A549 (cell line): ENCODE measurements at regions not wholly inside any gene's neighbourhood (a gene's known extent, or its start where the extent isn't known, plus 50 kb on each side); places are given as distances from the start of the nearest gene placed in this dataset.

Experiments
- ATAC-seq, 2 experiments: fragments of 200-7000 bp in 1 of 2; fragments of >200 bp in 1 of 2; cut with Nextera tagmentation in 1 of 2; cut with Tn5 transposase in 1 of 2; 3 replicates each; pipeline versions ENCODE4 v1.8.0 to v1.9.1; 2018 to 2020; ENCODE audit warnings: mild to moderate bottlenecking in 1 of 2, moderate library complexity in 1 of 2
- CTCF ChIA-PET: fragments of 300-600 bp; sonication (Branson Sonifier 250); formaldehyde crosslinking; extraction: SDS; loops from one replicate; lab custom pipeline; 2021; ENCODE audit warnings: antibody characterized with exemption, inconsistent platforms; lab: Yijun Ruan, JAX
- POLR2A ChIA-PET: fragments of 350-600 bp; formaldehyde crosslinking; extraction: SDS; loops from one replicate; lab custom pipeline; 2021; ENCODE audit warnings: antibody characterized with exemption, inconsistent platforms; lab: Yijun Ruan, JAX
- DNase-seq, 2 experiments: peaks; one replicate each; pipeline versions ENCODE4 v3.0.0 to v3.0.0-alpha.2; 2011 to 2016; ENCODE audit warnings: low read depth in 1 of 2, low spot score in 1 of 2
- FAIRE-seq: peaks from 2 replicates; lab custom pipeline; 2011; peaks lifted over from hg19 to GRCh38; lab: Jason Lieb, UNC
- H3K27ac ChIP-seq, 2 experiments: fragments of >200 bp; sonication (Bioruptor Twin); formaldehyde crosslinking; 3 replicates each; pipeline ENCODE4 v1.5.1; 2016 to 2017
- H3K4me1 ChIP-seq: fragments of >200 bp; sonication (Bioruptor Twin); formaldehyde crosslinking; 3 replicates; pipeline ENCODE4 v1.6.1; 2016
- H3K4me2 ChIP-seq: fragments of >200 bp; sonication (Bioruptor Twin); formaldehyde crosslinking; 3 replicates; pipeline ENCODE4 v1.6.1; 2016
- H3K4me3 ChIP-seq: fragments of >200 bp; sonication (Bioruptor Twin); formaldehyde crosslinking; 3 replicates; pipeline ENCODE4 v1.5.1; 2016
- H3K9me3 ChIP-seq: fragments of >200 bp; sonication (Bioruptor Twin); formaldehyde crosslinking; 3 replicates; pipeline ENCODE4 v1.6.1; 2016
- ATOH8 ChIP-seq: fragments of 250-450 bp; sonication (Bioruptor Pico); IDR thresholded peaks from 2 replicates; pipeline ENCODE4 v1.5.0; 2020; ENCODE audit warnings: low read depth, mild to moderate bottlenecking, moderate library complexity
- CBX8 ChIP-seq: fragments of 200-600 bp; sonication (generic); IDR thresholded peaks from 2 replicates; pipeline ENCODE4 v1.6.1; 2016
- EHMT2 ChIP-seq: fragments of 200-600 bp; sonication (generic); IDR thresholded peaks from 2 replicates; pipeline ENCODE4 v1.6.1; 2016; ENCODE audit warnings: antibody characterized with exemption, low read depth, mild to moderate bottlenecking, moderate library complexity
- EP300 ChIP-seq, 2 experiments: fragments of >200 bp; sonication (Bioruptor Twin); formaldehyde crosslinking; IDR thresholded peaks; 2 replicates in 1 of 2; 3 replicates in 1 of 2; pipeline ENCODE4 v1.6.1; 2016 to 2017
- ESRRA ChIP-seq: fragments of 150-350 bp; IDR thresholded peaks from 2 replicates; pipeline ENCODE4 v1.6.1; 2014; ENCODE audit warnings: mild to moderate bottlenecking, low read length, borderline replicate concordance
- HEYL ChIP-seq: fragments of 250-450 bp; sonication (Bioruptor Pico); IDR thresholded peaks from 2 replicates; pipeline ENCODE4 v1.8.0; 2021; ENCODE audit warnings: mild to moderate bottlenecking, moderate library complexity
- HMGXB4 ChIP-seq: fragments of 250-450 bp; sonication (Bioruptor Pico); IDR thresholded peaks from 2 replicates; pipeline ENCODE4 v1.5.0; 2021; ENCODE audit warnings: mild to moderate bottlenecking, moderate library complexity, borderline replicate concordance
- HOXA7 ChIP-seq: fragments of 250-450 bp; sonication (Bioruptor Pico); IDR thresholded peaks from 2 replicates; pipeline ENCODE4 v1.5.0; 2020; ENCODE audit warnings: mild to moderate bottlenecking, moderate library complexity
- HOXB13 ChIP-seq: fragments of 250-450 bp; sonication (Bioruptor Pico); IDR thresholded peaks from 2 replicates; pipeline ENCODE4 v1.5.0; 2020; ENCODE audit warnings: low read depth, mild to moderate bottlenecking, moderate library complexity
- HOXB5 ChIP-seq: fragments of 250-450 bp; sonication (Bioruptor Pico); IDR thresholded peaks from 2 replicates; pipeline ENCODE4 v1.5.0; 2020; ENCODE audit warnings: mild to moderate bottlenecking, moderate library complexity
- JUNB ChIP-seq: fragments of >200 bp; sonication (Bioruptor Twin); formaldehyde crosslinking; IDR thresholded peaks from 2 replicates; pipeline ENCODE4 v1.6.1; 2016
- KDM5A ChIP-seq: fragments of 200-600 bp; sonication (generic); IDR thresholded peaks from 2 replicates; pipeline ENCODE4 v1.6.1; 2016; ENCODE audit warnings: antibody characterized with exemption, mild to moderate bottlenecking
- MAZ ChIP-seq: fragments of 150-350 bp; IDR thresholded peaks from 2 replicates; pipeline ENCODE4 v1.6.1; 2014; ENCODE audit warnings: antibody characterized with exemption, low read depth, low read length, borderline replicate concordance
- RARB ChIP-seq: fragments of 250-450 bp; sonication (Bioruptor Pico); IDR thresholded peaks from 2 replicates; pipeline ENCODE4 v1.8.0; 2021; ENCODE audit warnings: mild to moderate bottlenecking, moderate library complexity
- REST ChIP-seq: fragments of 200-600 bp; sonication (generic); IDR thresholded peaks from 2 replicates; pipeline ENCODE4 v1.6.1; 2016; ENCODE audit warnings: antibody characterized with exemption, mild to moderate bottlenecking, moderate library complexity
- RFX5 ChIP-seq: fragments of 450-650 bp; IDR thresholded peaks from 2 replicates; pipeline ENCODE4 v1.7.1; 2014; ENCODE audit warnings: antibody characterized with exemption, mild to moderate bottlenecking, moderate library complexity
- RNF2 ChIP-seq: fragments of 200-600 bp; sonication (generic); IDR thresholded peaks from 2 replicates; pipeline ENCODE4 v1.6.1; 2016; ENCODE audit warnings: low read depth, mild to moderate bottlenecking, antibody characterized with exemption, moderate library complexity, borderline replicate concordance
- SREBF2 ChIP-seq: fragments of 450-650 bp; IDR thresholded peaks from 2 replicates; pipeline ENCODE4 v1.6.1; 2014; ENCODE audit warnings: mild to moderate bottlenecking, moderate library complexity
- TFCP2L1 ChIP-seq: fragments of 250-450 bp; sonication (Bioruptor Pico); IDR thresholded peaks from 2 replicates; pipeline ENCODE4 v1.5.0; 2021; ENCODE audit warnings: mild to moderate bottlenecking
- TP53 ChIP-seq: fragments of 250-450 bp; sonication (Bioruptor Pico); IDR thresholded peaks from 2 replicates; pipeline ENCODE4 v1.5.0; 2021; ENCODE audit warnings: mild to moderate bottlenecking, moderate library complexity
- ZC3H11A ChIP-seq: fragments of 450-650 bp; IDR thresholded peaks from 2 replicates; pipeline ENCODE4 v1.6.1; 2014; ENCODE audit warnings: antibody characterized with exemption, mild to moderate bottlenecking
- ZFP36 ChIP-seq: fragments of 450-650 bp; IDR thresholded peaks from 2 replicates; pipeline ENCODE4 v1.6.1; 2014; ENCODE audit warnings: borderline replicate concordance; ENCODE audit not compliant: partially characterized antibody
- WGBS: methylation state at CpG from one replicate; pipeline ENCODE4 v1.1.6; 2017; ENCODE audit errors: missing lambda C conversion rate; 5-methylcytosine and 5-hydroxymethylcytosine counted together

- FAIRE-seq, result no peak
Observed at GRCh38 chrX:76931518-76931917, 504.0 kb downstream of the MAGEE1 start.

GRCh38 chrX:76957485-76957884 lies 489.7 kb upstream of the FGF16 start:
- FAIRE-seq (no peak), ATAC-seq (no peak), DNase-seq (no peak)
- Histone ChIP-seq H3K9me3 (no peaks in the 10 kb centered on the region), H3K4me1 (no peaks in the 10 kb centered on the region), H3K27ac (no peak overlapping the region), H3K4me3 (no peak overlapping the region), H3K4me2 (no peak overlapping the region)
- TF ChIP-seq HEYL, result no peak
- TF ChIP-seq SREBF2, result no peak
- TF ChIP-seq TP53 (CRISPR knock-in tag), result no peak
- TF ChIP-seq TFCP2L1 (CRISPR knock-in tag), result no peak
- TF ChIP-seq CBX8, result no peak
- TF ChIP-seq RARB (CRISPR knock-in tag), result no peak
- no peak for TF ChIP-seq REST
- no peak for TF ChIP-seq RFX5
- TF ChIP-seq ATOH8 (CRISPR knock-in tag), result no peak
- TF ChIP-seq HMGXB4 (CRISPR knock-in tag), result no peak
- TF ChIP-seq ZC3H11A, result no peak
- no peak for TF ChIP-seq ZFP36
- no peak for TF ChIP-seq ESRRA
- TF ChIP-seq HOXB13 (CRISPR knock-in tag), result no peak
- CTCF ChIA-PET, result no interaction called here
- POLR2A ChIA-PET, result no interaction called here
- WGBS, result no CpG with 5 or more reads among the region's 1 CpG

More at GRCh38 chrX:76931518-76931917, 504.0 kb downstream of the MAGEE1 start:
- Histone ChIP-seq H3K27ac (no peak overlapping the region), H3K9me3 (no peaks in the 10 kb centered on the region)
- CTCF ChIA-PET, result no interaction called here
- TF ChIP-seq EHMT2 (no peak), RNF2 (no peak), HOXB5 (CRISPR knock-in tag) (no peak), HOXA7 (CRISPR knock-in tag) (no peak), MAZ (no peak), HOXB13 (CRISPR knock-in tag) (no peak), TP53 (CRISPR knock-in tag) (no peak), EP300 (IDR thresholded peaks at IDR 0.05) (no peak), KDM5A (no peak), JUNB (no peak), ZFP36 (no peak)
- TF ChIP-seq, all 56 proteins: peak for 0
- POLR2A ChIA-PET, result no interaction called here
- DNase-seq, result no peak
- Histone ChIP-seq H3K4me2 (no peak overlapping the region), H3K4me3 (no peak overlapping the region), H3K4me1 (no peaks in the 10 kb centered on the region)
- WGBS, result 4% methylated on average over 6 of the region's 6 CpGs
- ATAC-seq, result no peak
